Caki2 (cell line): ENCODE measurements at regions not wholly inside any gene's neighbourhood (a gene's known extent, or its start where the extent isn't known, plus 50 kb on each side); places are given as distances from the start of the nearest gene placed in this dataset.
"Not testable (repeated sequence)": the region's sequence is repeated elsewhere in the genome, so short reads cannot be mapped to it uniquely, and the experiment has no call there.

Experiments used
- DNase-seq: peaks from one replicate; pipeline ENCODE4 v3.0.0-alpha.2; 2015; ENCODE audit warnings: low read depth
- in situ Hi-C: cut with HindIII; loops from 2 replicates; pipeline ENCODE4 v1.10.0; 2016; ENCODE audit warnings: low sequenced_read_pairs, low pct_unique_long_range_greater_than_20kb, mixed read lengths

DNA sequence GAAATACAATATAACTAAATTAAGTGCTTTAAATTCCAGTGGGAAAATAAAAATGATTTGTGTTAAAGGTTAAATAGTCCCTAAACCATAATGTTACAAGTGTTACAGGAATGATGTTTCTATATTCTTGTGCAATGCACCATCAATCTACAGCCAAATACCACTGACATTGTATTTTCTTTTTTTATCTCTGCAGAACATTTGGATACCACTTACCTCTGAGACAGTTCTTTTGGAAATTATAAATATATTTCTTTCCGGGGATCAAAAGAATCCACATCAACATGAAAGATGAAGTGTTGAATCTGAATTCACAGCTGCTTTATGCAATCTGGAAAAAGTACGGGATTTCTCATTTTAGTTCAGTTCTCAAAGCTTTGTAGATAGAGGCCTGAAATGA is 518.3 kb upstream of the AGA start:
- in situ Hi-C loops: no loop called here
- no peak for DNase-seq

- in situ Hi-C loops: no loop called here
- no peak for DNase-seq
These were observed 519.6 kb upstream of the AGA start for GRCh38 chr4:177961761-177962380.

DNA sequence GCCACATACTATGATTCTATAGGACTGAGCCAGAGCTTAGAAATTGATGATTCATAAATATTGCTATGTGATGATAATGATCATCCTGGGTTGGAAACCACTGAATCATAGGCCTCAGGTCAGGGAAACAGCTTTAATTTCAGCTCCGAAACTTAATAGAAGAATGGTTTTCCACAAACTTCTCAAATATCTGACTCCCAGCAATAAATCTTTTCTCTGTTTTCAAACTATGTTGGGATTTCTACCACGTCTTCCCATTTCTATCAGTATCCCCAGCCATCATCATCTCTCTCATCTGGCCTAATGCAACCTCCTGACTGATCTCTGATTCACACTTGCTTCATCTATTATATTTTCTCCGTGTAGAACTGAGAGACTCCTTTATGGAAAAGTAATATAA is 521.8 kb upstream of the AGA start:
- in situ Hi-C loops: no loop called here
- peak; percentile 4 for DNase-seq

GRCh38 chr4:177964693-177965168 is 522.5 kb upstream of the AGA start:
- in situ Hi-C loops: no loop called here
- DNase-seq: peak; percentile 56

DNA sequence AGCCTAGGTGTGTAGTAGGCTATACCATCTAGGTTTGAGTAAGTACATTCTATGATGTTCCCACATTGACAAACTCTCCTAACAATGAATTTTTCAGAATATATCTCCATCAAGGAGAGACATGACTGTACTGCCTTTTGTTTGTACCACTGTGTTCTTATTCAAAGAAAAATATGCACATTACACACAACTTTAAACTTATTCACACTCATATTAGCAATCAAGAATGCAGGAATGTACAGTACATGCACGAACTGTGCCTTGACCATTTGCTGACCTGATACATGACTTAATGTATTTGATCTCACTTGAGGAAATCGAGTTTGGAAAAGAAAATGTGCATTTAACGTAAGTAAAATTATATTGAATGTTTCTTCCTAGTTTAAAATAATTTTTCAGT is 525.1 kb upstream of the AGA start:
- in situ Hi-C loops: no loop called here
- DNase-seq: no peak

GRCh38 chr4:177968817-177969442 is 526.7 kb upstream of the AGA start:
- in situ Hi-C loops: no loop called here
- DNase-seq: no peak

GRCh38 chr4:177974461-177974860 is 532.2 kb upstream of the AGA start:
- DNase-seq: peak; percentile 45
- in situ Hi-C loops: no loop called here

DNA sequence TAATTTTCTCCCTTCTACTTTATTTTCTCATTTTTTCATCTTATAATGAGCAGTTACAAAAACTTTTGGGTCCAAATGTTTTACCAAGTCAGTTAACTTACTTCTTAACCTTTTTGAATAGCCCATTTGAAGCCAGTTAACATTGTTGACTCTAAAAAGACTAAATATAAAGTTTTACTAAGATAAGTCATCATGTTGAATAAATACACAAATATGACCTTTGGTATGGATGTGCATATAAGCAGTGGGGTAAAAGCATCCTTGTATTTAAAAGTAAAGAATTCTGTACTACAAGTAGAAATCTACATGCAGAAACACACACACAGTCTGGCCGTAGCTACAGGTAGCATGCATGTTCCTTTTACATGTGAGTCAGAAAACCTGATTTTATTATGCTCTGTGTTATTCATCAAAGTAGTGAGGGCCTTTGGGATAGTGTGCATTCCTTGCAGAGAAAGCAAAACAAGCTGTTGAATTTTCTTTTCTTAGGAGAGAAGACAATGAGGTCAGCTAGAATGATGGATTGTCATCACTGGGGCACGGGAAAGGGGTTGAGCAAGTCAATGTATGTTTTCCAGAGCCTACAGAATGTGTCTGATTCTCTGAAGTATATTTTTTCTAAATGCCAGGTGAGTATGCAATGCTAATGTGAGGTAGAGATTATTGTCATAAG is 533.2 kb upstream of the AGA start:
- in situ Hi-C loops: no loop called here
- peak; percentile 6 for DNase-seq

- in situ Hi-C loops: no loop called here
- DNase-seq: no peak
These were observed 544.0 kb upstream of the AGA start for GRCh38 chr4:177986236-177986635.

- in situ Hi-C loops: no loop called here
- DNase-seq: no peak
These were observed 545.7 kb upstream of the AGA start for GRCh38 chr4:177987896-177988295.

DNA sequence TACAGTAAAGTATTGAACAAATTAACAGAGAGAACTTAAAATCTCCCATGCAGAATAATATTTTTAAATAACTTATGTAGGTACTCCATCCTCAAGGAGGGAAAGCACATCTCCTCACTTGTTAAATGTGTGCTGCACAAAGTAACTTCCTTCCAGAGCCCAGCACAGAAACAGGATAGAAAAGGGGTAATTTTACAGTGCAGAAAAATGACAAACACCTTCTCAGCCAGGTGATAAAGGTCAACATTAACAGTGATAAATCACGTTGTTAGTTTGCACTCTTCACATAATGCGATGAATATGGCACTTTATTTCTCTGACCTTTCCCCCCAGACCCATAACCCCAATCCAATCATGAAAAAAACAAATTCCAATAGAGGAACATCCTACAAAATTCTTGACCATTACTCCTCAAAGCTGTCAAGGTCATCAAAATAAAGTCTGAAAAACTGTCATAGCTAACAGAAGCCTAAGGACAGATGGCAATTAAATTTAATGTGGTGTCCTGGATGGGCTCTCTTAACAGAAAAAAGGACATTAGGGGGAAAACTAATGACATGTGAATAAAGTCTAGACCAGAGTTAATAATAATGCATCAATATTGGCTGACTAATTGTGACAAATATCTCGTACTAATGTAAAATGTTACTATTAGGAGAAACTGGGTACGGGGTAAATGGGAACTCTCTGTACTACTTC is 547.4 kb upstream of the AGA start:
- in situ Hi-C loops: no loop called here
- DNase-seq: no peak

DNA sequence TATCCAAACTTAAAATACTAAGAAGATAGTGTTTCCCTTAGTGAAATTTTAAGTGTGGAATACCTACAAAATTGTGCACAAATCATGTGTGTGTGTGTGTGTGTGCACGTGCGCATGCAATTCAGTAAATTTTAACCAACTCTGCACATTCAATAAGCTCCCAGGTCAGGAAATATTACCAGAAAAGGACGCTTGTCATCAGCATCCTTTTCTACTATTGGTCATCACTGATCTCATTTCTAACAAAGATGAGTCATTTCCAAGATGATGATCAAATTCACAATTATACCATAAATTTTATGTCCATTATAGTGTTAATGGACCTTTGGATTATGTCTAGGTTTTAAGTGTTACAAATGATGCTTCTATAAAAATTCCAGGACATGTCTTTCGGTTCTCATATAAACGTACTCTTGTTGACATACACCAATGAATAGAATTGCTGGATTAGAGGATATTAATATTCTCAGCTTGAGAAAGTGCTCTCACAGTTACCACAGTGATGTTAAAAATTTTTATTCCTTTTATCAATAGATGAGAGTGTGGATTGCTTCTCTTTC is 560.9 kb upstream of the AGA start:
- no peak for DNase-seq
- in situ Hi-C loops: no loop called here

DNA sequence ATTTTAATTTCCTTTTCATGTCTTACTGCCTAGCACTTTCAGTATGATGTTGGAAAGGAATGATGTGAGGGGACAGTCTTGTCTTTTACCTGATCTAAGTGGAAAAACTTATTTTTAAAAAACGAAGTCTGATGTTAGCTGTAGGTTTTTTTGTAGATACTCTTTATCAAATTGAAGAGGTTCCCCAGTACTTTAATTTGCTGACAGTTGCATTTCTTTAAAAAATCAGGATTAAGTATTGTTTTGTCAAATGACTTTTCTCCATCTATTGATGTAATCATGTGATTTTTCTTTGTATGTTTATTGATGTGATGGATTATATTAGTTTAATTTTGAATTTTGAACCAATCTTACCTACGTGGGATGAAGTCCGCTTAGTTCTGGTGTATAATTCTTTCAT is 568.4 kb upstream of the AGA start:
- DNase-seq: no peak
- in situ Hi-C loops: no loop called here

DNA sequence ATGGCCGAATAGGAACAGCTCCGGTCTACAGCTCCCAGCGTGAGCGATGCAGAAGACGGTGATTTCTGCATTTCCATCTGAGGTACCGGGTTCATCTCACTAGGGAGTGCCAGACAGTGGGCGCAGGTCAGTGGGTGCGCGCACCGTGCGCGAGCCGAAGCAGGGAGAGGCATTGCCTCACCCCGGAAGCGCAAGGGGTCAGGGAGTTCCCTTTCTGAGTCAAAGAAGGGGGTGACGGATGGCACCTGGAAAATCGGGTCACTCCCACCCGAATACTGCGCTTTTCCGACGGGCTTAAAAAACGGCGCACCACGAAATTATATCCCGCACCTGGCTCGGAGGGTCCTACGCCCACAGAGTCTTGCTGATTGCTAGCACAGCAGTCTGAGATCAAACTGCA is 572.8 kb upstream of the AGA start:
- DNase-seq, in situ Hi-C loops: not testable (repeated sequence)

DNA sequence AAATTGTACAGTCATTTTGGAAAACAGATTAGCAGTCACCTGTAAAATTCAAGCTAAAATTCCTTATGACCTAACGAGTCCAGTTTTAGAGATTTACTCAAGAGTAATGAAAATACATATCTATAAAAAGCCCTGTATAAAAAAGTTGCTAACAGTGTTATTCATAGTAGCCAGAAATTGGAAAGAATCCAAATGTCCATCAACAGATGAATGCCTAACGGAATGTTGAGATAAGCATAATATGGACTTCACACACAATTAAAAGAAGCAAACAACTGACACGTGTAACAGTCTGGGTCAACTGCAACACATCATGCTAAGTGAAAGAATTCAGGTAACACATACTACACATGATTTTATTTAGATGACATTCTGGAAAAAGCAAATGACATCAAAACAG is 584.8 kb upstream of the AGA start:
- in situ Hi-C loops: no loop called here
- no peak for DNase-seq

GRCh38 chr4:178027796-178028195 is 585.6 kb upstream of the AGA start:
- no peak for DNase-seq
- in situ Hi-C loops: no loop called here

- no peak for DNase-seq
- in situ Hi-C loops: no loop called here
These were observed 586.2 kb upstream of the AGA start for GRCh38 chr4:178028481-178028880.

DNA sequence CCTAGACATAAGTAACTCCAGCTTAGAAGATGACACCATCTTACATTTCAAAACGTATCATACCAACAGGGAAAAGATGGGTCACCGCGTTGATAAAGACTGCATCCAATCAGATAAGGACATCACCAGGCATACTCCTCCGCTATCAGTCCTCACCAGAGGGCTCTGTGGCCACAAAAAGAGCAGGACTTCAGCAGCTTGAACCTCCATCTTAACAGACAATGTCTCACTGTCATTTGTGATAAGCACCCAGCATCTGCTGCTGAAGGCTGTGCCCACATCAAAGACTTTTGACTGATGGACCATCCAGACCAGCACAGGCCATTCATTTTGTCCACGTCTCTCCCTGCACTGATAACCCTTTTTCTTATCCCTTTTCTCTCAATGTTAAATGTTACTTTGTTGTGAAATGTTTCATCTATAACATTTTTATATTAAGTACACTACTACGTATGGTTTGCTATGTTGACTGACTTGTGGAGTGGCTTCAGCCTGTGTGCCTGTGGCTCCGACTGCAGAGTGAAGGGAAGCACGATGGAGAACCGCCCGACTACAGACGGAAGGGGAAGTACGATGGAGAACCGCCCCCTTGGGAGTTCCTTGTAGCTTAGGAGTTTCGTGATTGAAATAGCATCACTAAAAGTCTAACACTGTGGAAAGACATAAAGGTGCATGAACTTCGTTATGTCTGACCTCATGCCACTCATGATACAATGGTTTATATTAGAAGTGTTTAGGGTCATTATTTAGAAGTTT is 595.4 kb upstream of the AGA start:
- in situ Hi-C loops: no loop called here
- DNase-seq: no peak
